GM19240 (cell line): ENCODE measurements at regions not wholly inside any gene's neighbourhood (a gene's known extent, or its start where the extent isn't known, plus 50 kb on each side); places are given as distances from the start of the nearest gene placed in this dataset.
A peak's percentile ranks its signal among the peaks of the same experiment; 100 is the strongest.

ENCODE experiments used
- DNase-seq: peaks from one replicate; pipeline ENCODE4 v3.0.0; 2011; ENCODE audit warnings: low spot score; ENCODE audit not compliant: insufficient read length

DNA sequence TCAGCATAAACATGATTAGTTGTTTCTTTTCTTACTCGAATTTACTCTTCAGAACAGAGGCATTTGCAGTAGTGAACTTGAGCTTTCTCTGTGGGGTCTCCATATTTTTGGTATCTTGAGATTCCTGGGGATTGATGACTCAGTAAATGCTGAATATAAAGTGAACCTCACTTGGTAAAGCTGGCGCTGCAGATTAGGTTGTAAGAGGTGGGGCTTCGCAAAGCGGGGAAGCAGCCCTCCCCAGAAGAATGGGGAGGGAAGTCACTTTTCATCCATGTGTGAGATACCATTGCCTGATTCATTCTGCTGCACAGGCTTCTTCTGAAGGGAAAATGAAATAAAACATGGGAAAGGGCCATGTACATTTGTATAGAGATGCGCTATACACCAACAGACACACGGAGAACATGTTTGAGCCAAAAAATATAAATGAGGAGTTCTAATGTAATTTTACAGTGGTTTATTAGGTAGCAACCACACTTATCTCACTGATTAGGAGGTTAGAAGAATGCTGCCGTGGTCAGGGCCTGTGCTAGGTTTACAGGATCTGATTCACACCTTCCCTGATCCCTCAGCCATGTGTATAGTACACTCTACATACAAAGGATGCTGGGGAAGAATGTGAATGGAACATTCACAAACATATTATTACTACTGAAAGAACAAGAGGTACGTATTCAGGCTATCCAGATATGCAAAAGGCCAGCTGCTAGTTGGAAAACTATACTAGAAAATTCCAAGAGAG, 63.5 kb downstream of the DNTTIP2 start:
- no peak for DNase-seq

DNA sequence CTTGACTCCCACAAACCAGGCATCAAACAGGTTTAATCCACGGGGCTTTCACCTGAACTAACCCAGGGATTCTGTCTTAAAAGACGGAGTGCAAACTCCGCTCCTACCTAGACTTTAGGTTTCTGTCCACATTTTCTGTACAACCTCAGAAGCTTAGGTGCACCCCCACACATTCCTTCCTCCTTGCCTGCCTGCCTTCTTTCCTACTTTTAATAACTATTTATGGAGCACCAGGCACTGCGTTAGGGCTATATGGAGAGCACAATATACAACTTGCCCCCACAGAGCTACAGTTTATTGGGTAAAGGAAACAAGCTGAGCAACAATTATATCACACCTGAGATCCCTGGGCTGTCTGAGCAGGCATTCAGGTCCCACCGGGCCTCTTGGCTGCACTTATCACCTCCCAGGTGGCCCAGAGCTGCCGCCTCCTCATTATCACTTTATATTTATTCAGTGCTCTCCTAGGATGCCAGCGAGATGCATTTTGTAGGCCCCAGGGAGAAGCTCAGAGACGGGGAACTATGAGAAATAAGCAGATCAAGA, 64.1 kb downstream of the DNTTIP2 start:
- no peak for DNase-seq

DNA sequence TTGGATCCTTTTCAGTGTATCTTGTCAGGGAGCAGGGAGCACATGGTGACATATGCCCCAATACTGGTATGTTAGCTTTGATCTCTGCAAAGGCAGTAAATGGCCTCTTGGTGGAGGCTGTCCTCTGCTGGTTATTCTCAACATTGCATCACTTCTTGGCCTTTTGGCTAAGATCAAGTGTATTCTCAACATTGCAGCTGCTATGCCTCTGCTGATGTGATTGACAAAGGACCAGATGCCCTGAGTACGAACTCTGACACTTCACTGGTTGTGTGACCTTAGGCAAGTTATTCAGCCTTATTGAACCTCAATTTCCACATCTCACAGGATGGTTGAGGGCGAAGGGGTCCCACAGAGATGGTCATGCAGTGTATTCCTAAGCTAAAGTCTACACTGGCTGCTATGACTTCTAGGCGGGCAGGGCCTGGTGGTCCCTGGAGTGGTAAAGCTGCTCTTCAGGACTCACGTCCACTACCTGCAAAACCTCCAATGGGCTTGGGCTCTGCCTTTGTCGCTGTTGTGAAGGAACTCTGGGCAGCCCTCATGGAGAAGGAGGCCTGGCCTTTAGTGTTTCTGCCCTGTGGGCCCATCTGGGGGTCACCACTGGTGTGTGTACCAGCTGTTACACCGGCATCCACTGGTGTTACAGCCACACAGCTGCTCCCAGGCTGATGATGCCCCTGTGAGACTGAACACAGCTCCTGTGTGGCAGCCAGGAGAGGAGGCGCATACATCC, 64.8 kb downstream of the DNTTIP2 start:
- peak; percentile 48 for DNase-seq

- no peak for DNase-seq
Observed at GRCh38 chr1:93813076-93813475, 65.9 kb downstream of the DNTTIP2 start.

- DNase-seq = no peak
Observed at GRCh38 chr1:93811326-93812065, 67.5 kb downstream of the DNTTIP2 start.

DNA sequence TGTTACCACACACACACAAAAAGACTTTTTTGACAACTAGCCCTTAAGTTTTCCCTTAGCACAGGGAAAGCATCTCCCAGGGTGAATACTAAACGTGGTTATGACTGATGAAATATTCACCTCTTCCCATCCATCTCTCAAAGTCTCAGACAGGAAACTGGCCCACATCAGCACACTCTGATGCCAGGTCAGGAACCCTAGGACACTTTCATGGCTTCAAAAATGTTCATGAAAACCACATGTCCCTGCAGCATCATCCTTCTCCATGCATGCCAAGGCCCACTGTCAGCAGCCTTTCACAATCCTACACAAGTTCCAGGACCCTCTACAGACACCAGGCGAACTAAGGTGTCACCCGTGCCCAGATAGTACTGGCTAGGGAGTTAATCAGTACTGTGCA, 68.7 kb downstream of the DNTTIP2 start:
- no peak for DNase-seq

DNA sequence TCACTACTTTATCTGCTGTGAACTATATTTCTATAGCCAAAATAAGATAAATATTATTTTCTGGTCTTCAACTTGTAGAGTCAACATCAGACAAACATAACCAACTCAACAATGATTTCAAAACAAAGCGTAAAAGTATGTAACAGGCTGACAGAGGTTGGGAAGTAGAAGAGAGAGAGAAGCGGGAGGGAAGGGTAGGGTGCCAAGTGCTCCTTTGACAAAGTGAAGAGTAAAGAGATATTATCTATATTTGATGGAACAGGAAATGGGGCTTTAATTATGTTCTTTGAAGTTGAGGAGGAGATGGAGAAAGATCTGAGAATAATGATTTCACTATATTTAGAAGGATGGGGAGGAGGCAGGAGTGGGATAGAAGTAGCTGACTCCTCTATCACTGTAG, 70.1 kb downstream of the DNTTIP2 start:
- DNase-seq = no peak

DNA sequence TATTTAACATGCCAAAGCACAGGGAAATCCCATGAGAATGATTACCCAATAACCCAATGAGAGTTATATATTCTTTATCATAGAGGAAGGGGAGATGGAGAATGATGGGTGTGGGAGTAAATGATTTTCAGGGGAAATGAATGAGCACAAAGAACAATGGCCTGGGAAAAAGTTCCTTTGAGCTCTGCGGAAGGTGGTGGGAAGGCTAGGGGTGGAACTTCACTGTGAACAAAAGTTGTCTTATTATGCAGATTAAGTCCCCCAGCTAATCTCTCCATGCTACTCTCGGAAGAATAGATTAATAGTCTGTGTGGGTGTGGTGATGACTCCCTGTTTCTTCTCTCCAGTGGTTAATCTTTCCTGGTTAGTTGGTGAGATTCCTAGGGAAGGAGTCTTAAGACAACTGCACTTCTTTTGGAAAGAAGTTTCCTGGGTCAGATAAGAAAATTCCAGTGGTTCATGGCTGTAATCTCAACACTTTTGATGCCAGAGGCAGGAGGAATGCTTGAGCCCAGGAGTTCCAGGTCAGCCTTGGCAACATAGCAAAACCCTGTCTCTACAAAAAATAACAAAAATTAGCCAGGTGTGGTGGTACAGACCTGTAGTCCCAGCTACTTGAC, 71.6 kb downstream of the DNTTIP2 start:
- DNase-seq = no peak

DNA sequence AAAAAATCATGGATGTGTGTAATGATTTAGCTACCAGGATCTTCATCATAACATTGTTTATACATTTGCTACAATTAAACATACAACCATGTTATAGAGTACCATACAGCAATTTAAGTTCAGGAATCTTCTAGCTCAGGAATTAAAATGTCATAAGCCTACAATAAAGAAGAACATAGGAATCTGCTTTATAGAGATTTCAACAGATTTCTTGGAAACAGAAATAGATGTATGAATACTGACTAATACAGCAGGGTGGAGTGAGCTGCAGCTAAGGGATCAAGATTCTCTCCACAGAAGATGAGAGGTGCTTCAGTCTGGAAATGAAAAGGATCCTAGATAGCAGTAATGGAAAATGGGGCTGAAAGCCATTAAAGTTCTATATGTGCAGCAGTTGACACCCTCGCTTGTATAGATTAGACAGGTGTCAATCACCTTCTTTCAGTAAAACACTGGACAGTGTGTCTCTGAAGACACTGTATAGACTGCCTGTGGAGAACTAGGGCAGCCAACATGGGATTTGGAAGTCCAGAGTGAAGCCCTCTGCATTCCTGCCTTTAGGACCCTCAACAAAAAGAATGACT, 73.9 kb downstream of the DNTTIP2 start:
- no peak for DNase-seq

DNA sequence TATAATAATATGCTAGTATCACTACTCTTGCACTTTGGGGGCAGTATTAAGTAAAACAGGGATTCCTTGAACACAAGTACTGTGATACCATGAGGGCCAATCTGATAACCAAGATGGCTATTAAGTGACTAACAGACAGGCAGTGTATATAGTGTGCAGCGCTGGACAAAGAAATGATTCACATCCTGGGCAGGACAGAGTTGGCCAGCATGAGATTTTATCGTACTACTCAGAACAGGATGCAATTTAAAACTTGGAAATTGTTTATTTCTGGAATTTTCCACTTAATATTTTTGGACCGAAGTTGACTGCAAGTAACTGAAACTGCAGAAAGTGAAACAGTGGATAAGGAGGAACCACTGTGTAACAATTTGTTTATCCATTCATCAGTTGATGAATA, 74.6 kb downstream of the DNTTIP2 start:
- no peak for DNase-seq

DNA sequence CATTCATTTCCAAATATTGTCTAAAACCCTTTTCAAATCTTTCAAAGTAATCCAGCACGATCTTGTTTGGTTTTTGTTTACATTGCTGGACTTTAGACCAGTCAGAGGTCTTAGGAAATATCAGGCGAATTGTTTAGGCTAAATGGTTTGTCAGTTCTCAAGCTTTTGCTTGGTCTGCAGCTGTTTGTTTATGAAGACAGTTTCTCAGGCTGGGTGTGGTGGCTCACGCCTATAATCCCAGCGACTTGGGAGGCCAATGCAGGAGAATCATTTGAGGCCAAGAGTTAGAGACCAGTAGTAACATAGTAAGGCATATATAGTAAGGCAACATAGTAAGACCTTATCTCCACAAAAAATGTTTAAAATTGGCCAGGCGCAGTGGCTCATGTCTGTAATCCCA, 77.5 kb downstream of the DNTTIP2 start:
- DNase-seq = no peak

DNA sequence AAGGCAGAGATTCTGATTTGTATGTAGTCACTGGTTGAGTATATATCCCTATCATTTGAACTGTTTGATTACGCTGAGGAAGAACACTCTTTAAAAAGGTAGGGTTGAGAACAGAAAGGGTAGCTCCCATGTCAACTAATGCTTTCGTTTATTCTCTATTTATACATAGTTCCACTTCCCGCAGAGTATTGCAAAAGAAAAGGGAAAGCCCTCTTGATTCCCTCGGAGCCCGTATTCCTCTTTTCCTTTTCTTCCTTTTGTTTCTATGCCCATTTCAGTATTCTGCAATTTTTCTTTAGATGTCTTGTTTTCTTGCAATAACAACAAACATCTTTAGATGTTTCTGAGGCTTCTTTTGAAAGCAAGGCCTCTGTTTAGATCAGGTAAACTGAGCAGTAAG, 78.2 kb downstream of the DNTTIP2 start:
- no peak for DNase-seq

DNA sequence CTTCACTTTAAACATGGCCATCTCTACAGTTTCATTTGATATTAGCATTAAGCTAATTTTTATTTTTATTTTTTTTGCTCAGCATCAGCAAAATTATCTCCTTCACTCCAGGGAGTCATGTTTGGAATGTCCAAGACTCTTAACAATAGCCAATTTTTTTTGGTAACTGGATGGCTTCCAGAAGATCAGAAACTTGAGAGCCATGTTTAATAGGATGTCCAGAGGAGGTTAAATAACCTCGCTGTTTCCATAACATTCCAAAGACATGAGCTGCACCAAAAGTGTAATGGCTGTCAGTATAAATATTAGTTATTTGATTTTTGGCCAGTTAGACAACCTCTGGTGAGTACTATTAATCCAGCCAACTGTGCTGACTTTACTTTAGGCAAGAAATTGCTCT, 80.7 kb downstream of the DNTTIP2 start:
- no peak for DNase-seq

- DNase-seq = no peak
Observed at GRCh38 chr1:93784538-93784937, 94.5 kb downstream of the DNTTIP2 start.

DNA sequence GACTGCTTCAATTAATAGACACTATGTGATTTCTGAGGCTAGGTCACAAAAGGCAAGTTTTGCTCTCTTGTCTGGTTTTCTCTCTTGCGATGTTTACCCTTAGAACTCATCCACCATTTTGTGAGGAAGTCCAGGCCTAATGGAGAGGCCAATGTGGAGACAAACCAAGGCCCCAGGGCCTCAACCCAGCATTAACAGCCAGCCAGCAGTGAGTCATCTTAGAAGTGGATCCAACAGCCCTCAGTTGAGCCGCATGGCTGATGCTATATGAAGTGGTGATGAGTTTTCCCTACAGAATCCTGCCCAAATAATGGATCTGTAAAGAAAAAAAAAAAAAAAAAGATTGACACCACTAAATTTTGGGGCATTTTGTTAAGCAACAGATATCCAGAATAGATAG, 95.1 kb downstream of the DNTTIP2 start:
- no peak for DNase-seq

- DNase-seq = no peak
Observed at GRCh38 chr1:93779540-93780165, 98.0 kb upstream of the BCAR3 start.

- DNase-seq = no peak
Observed at GRCh38 chr1:93778457-93778856, 96.8 kb upstream of the BCAR3 start.

- no peak for DNase-seq
Observed at GRCh38 chr1:93777255-93777654, 95.6 kb upstream of the BCAR3 start.

DNA sequence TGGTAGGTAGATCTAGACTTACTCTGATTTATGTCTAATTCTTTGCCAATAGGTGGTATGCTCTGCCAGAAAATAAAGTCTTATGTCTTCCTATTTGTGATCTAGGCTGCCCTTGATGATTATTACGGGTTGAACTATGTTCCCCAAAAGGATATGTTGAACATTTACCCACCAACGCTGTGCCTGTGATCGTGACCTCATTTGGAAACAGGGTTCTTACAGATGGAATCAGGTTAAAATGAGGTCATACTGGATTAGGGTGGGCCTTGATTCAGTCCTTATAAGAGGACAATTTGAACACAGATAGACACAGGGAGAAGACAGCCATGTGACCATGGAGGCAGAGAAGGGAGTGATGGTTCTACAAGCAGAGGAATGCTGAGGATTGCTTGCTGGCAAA, 95.1 kb upstream of the BCAR3 start:
- DNase-seq = no peak

DNA sequence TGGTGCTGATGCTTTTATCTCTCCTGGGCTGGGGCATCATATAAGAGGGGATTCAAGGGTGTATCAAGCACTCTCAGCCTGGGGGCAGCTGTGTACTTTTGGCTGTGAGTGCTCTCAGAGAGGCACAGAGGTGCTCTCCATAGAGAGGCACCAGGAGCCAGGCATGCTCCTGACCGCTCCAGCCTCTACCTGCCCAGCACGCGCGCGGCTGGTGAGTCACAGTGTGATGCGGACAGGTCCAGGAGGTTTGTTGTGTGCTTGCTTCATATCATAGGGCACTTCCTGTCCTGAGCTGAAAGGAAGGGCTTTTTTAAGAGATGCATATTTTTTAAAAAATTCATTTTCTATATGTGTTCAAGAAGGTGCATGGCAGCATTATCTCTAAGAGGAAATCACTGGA, 93.6 kb upstream of the BCAR3 start:
- DNase-seq = no peak

DNA sequence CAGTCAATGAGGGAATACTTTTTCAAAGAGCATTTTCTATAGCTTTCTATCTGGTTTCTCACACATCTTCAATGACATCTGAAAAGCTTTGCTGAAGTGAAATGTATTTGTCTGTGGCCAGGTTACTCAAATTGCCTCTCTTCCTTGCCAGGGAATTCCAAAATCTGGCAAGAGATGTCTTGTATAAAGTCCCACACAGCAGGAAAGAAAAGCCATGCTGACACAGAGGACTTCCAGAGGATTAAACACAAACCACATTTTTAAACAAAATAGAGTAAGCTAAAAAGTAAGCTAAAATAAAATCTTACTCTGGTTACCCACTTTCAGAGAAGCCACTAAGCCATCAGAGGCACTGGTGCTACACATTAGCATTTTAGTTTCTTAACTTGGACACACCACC, 93.1 kb upstream of the BCAR3 start:
- no peak for DNase-seq
